Anterior cingulate cortex (tissue), 58 donors: ENCODE measurements at regions not wholly inside any gene's neighbourhood (a gene's known extent, or its start where the extent isn't known, plus 50 kb on each side); places are given as distances from the start of the nearest gene placed in this dataset.
"Not testable (repeated sequence)": the region's sequence is repeated elsewhere in the genome, so short reads cannot be mapped to it uniquely, and the experiment has no call there.

Experiments used
- DNase-seq, 58 donors: peaks; one replicate each; lab custom pipeline; 2025; lab: John Stamatoyannopoulos, UW

DNA sequence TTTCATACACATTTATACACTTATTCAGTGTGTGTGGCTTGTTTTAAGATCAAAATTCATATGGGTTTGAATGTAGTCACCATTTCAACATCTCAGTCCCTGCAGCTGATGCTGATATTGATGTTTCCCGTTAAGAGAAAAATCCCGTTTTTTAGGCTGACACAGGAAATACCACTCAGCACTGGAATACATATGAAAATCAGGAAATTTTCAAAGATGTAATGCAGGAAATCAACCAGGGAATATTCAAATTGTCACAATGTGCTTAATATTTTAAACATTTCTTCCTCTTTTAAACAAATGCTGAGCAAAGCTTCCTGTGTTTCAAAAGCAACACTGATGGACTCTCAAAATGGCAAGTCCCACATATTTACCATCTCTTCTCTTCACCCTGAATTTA is 94.5 kb upstream of the MARCKS start:
- no peak for DNase-seq

- DNase-seq, result no peak
Measured at GRCh38 chr6:113763311-113763766, 93.8 kb upstream of the MARCKS start.

DNA sequence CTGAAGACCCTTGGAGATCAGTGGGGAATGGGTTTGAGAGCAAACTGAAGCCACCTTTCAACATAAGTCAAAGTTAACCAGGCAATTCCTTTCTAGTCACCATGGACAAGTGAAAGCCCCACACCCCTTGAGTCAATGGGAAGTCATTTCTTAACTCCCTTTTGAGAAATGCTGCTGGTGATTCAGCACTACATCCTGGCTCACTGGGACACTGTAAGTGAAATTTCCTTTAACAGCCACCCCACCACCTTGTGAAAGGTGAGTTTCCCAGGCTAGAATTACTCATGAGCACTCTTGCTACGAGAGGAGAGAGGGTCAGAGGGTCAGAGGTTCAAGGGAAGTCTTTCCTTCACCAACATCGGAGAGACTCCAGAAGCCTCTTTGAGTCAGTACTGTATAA is 93.3 kb upstream of the MARCKS start:
- DNase-seq, result no peak

DNA sequence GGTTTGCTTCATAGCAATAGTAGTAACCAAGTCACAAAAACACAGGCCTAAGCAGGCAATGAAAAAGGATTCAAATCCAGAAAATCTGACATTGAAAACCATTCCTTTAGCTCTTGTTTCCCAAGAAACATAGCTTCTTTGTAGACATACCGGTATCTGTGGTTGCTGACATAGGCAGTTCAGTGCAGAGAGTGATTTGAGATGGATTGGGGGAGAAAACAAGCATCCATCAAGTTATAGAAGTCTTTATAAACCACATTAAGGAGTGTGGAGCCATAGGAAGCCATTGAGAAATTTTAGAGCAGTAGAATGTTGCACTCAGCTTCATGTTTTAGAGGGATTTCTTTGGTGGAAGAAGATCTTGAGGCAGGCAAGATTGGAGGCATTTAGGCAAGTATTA is 91.2 kb upstream of the MARCKS start:
- DNase-seq, result no peak

- DNase-seq, result no peak
Measured at GRCh38 chr6:113767985-113768384, 89.2 kb upstream of the MARCKS start.

DNA sequence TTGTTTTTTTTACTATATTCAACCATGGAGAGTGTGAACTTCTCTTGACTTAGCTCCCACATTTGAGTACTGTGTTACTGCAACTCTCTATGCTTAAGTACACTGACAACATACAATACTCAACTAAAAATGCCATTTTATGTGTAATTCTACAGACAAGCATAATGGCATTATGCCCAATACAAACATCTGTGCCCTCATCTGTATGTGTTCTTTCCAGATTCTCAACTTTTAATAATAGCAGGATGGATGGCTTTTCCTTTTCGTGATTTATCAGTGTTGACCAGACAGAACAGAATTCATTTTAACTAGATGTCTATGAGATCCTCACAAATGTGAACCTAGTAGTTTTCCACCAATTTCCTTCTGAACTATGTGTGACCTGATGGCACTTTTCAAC is 84.2 kb upstream of the MARCKS start:
- DNase-seq, result no peak

- no peak for DNase-seq
Measured at GRCh38 chr6:113774127-113774825, 82.9 kb upstream of the MARCKS start.

DNA sequence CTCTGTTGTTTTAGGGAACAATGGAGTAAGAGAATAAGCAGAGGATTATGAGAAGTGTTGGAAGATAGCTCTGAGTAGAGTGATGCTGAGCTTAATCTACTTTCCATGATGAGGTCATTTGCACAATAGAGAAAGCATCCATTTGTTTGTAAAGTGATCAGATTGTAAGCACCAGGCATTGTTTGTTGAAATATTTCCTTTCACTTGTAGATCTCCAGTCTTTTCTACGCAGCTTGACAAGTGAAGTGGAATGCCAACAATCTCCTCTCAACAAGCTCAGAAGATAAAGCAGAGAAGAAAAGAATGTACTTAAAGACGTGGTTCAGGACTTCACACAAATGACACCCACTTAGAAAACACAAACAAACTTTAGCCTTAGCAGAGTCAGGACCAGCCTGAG is 80.1 kb upstream of the MARCKS start:
- DNase-seq, result no peak

DNA sequence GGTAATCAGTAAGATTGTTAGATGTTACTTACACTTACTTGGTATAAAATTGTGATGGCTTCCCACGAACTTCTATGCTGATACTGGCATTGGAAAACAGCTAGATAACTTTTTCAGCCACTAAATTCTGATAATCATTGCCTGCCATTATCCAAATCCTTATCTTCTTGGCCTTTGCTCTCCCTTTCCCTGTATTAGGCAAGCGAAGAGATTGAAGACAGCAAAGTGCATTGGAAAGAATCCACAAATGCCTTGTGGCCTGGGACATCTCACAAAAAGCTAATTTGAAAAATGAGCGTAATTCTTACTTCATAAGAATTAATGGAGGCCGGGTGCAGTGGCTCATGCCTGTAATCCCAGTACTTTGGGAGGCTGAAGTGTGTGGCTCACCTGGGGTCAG is 79.5 kb upstream of the MARCKS start:
- DNase-seq, result no peak

GRCh38 chr6:113779656-113780055 is 77.5 kb upstream of the MARCKS start:
- no peak for DNase-seq

DNA sequence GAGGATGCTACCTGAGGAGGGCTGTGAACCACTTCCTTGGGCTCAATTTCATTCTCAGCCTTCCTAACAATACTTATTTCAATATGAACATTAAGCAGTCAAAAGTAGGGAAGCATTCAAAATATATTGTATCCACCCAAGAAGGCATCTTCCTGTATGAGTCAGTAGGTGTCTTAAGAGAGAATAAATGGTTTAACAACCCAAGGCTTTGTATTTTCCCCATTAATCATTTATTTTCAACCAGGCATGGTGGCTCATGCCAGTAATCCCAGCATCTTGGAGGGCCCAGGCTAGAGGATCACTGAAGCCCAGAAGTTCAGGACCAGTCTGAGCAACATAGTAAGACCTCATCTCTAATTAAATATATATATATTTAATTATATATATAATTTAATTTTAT is 74.5 kb upstream of the MARCKS start:
- no peak for DNase-seq

- DNase-seq, result no peak
Measured at GRCh38 chr6:113786168-113786567, 71.0 kb upstream of the MARCKS start.

- DNase-seq, result no peak
Measured at GRCh38 chr6:113788586-113788985, 68.6 kb upstream of the MARCKS start.

GRCh38 chr6:113791225-113791624 is 65.9 kb upstream of the MARCKS start:
- not testable (repeated sequence) for DNase-seq

DNA sequence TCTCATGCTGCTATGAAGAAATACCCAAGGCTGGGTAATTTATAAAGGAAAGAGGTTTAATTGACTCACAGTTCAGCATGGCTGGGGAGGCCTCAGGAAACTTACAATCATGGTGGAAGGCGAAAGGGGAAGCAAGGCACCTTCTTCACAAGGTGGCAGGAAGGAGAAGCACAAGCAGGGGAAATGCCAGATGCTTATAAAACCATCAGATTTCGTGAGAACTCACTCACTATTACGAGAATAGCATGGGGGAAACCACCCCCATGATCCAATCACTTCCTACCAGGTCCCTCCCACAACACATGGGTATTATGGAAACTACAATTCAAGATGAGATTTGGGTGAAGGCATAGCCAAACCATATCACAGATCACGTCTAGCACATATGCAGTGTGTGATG is 61.8 kb upstream of the MARCKS start:
- DNase-seq, result not testable (repeated sequence)

DNA sequence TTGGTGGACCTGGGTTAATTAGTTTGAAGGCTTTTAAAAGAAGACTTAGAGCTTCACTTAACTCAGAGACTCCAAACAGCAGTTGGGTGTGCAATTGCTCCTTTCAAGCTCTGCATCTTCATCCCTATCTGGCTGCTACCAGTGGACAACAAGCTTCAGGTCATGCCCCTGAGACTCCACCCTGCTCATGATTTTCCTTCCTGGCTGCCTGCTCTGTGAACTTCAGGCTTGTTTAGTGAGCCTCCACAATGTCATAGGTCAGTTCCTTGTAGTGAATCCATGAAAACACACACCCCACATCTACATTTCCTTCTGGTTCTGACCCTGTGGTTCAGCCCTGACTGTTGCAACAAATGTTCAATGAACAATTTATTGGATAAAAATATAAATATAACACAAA is 61.1 kb upstream of the MARCKS start:
- DNase-seq, result no peak

DNA sequence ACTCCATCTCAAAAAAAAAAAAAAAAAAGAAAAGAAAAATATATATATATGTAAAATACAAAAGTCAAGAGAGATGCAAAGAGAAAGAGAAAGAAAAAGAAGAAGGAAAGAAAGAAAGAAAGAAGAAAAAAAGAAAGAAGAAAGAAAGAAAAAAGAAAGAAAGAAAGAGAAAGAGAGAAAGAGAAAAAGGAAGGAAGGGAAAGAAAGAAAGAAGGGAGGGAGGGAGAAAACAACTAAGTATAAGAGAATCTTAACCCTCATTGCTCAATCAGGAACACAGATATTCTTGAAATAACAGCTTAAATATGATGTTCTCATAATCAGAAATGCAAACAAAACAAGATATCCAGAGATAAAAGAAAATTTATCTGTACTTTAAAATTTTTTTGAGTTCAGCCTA is 54.4 kb upstream of the MARCKS start:
- no peak for DNase-seq

DNA sequence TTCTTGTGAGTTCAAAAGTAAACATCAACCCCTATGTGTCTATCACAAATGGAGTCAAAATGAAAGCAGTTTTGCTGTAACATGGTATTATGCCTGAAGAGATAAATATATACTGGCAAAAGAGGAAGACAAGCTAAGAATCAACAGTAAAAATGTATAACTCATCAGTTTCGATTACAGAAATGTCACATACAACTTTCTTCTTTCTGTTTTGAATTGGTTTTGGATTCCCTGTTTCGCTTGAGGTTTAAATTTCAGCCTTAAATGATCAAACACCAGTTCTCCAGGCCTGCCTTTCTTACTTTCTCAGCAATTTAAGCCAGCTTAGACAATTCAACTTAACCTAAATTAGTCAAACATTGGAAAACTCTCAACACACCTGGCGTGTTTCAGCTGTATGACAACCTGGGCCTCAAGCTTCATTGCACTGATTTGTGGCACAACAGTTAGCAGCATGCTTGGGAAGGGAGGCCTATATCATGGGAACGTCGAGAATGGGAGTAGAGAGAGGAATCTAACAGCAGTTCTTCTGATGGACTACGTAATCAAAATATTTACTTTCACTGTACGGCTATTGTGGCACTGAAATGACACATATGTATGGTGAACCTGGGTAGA is 51.9 kb upstream of the MARCKS start:
- no peak for DNase-seq

- no peak for DNase-seq
Measured at GRCh38 chr6:113805811-113806495, 51.2 kb upstream of the MARCKS start.
